Sciatic nerve (tissue), 2 donors: ENCODE measurements at regions not wholly inside any gene's neighbourhood (a gene's known extent, or its start where the extent isn't known, plus 50 kb on each side); places are given as distances from the start of the nearest gene placed in this dataset.
A peak's percentile ranks its signal among the peaks of the same experiment; 100 is the strongest.

Experiments
- ATAC-seq: fragments of 200-7000 bp; cut with Tn5 transposase; one replicate; pipeline ENCODE4 v1.9.1; 2020; ENCODE audit warnings: mild to moderate bottlenecking, moderate library complexity
- DNase-seq: peaks from one replicate; pipeline ENCODE4 v3.0.0-alpha.2; 2020; ENCODE audit warnings: low spot score
- intact Hi-C: fragments of 100-400 bp; cut with DNase I; formaldehyde crosslinking; loops from one replicate; pipeline ENCODE4 v1.14.2; 2022
- donor health status: DM: no; HTN: no; CAD: no.
- donor health status: DM: no; HTN: no; CAD: no.

- ATAC-seq (no peak), DNase-seq (no peak)
- intact Hi-C loops, result no loop called here
Observed at GRCh38 chr21:38982096-38982495, 176.4 kb downstream of the ETS2 start.

- DNase-seq (no peak), ATAC-seq (no peak)
- intact Hi-C loops, result no loop called here
Observed at GRCh38 chr21:38980416-38981313, 174.9 kb downstream of the ETS2 start.

DNA sequence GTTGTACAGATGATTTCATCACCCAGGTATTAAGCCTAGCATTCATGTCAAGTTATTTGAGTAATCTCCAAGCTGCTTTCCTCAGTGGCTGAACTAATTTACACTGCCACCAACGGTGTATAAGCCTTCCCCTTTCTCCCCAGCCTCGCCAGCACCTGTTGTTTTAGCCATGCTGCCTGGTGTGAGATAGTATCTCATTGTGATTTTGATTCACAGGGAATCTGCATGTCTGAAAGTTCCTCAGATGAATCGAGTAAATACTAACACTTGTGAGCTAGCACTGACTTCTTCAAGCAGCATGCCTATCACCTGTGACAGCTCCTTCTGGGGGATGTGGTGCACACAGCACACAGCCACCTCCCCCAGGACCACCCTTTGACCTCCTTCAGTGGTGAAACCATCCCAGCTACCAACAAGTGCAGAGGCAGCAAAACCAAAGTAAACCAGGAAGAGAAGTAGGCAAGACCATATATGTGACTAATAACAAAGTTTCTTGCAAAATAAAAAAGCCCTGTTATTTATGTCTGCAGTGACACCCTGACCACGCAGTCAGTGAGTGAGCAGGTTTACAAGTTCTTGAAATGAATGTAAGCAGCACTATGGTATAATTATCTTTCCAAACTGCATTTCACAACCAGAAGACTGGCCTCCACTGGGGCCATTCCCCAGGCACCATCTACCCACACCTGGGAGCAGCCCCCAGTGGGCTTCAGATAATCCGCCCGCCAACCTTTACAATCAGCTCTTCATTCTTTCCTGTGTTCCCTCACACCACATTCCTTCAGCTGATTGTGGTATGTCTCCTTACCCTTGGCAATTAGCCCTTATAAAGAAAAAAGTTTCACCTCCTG lies 173.8 kb downstream of the ETS2 start:
- intact Hi-C loops, result no loop called here
- no peak for DNase-seq
- peak; percentile 21 for ATAC-seq

DNA sequence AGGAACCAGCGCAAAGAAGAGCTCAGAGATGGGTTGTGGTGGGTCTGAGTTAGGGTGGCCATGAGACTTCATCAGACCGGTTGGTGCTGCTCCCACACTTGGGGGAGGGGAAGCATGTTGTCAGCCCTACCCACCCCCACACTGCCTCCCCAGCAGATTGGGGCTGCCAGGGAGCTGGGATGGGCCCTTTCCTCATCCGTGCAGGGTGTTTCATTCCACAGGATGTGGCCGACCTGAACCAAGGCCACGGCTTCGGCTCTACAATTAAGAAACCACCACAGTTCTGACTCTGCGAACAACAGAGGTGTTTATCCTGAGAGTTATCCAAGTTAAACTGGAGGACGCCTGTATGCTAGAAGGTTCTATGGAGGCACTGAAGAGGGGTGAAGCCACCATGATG lies 171.2 kb downstream of the ETS2 start:
- intact Hi-C loops, result no loop called here
- no peak for DNase-seq
- no peak for ATAC-seq

- no peak for DNase-seq
- intact Hi-C loops, result no loop called here
- no peak for ATAC-seq
Observed at GRCh38 chr21:38973552-38973951, 167.8 kb downstream of the ETS2 start.

GRCh38 chr21:38972078-38972477 lies 166.3 kb downstream of the ETS2 start:
- ATAC-seq (no peak), DNase-seq (no peak)
- intact Hi-C loops, result no loop called here

DNA sequence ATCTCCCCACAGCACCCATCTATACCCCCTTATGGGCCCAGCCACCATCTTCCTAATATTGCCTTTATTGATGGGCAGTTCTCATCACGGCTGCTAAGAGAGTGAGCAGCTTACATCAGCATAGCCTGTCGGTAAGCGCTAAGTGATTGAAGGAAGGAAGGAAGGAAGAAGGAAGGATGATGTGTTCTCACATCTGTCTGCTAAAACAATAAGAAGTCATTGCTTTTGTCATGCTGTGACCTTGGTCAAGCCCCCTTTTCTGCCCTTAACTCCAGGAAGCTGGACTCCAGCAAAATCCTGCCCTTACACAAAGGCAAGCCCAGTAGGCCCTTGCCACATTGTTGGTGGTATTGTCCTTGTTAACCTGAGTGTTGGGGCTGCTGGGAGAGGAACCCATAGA lies 165.0 kb downstream of the ETS2 start:
- no peak for ATAC-seq
- DNase-seq, result no peak
- intact Hi-C loops, result no loop called here

DNA sequence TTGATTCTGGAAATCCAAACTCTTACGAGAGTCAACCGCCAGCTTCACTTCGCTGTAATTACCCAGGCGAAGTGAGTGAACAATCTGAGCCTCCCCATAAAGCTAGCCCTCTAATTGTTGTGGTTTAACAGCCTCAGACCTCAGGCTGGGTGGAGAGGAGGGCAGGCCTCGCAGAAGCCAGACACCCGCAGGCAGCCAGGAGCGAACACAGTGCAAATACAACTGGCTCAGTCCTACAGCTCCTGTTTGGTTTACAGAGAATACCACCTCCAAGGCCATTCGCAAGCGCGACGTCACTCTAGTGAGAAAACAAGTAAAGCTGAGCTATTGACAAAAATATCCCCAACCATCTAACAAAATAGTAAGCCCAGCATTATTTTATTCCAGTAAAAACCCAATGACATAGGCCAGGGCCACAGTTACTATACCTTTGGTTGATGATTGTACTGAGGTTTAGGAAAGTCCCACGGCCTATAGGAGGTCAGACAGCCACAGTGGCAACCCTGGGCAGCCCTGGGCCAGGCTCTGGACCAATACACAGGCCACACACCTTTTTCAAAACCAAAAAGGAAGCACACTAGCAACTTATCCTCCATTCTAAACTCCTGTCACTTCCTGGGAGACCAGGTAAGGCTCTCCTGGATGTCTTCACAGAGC lies 163.3 kb downstream of the ETS2 start:
- ATAC-seq (no peak), DNase-seq (no peak)
- intact Hi-C loops, result no loop called here

DNA sequence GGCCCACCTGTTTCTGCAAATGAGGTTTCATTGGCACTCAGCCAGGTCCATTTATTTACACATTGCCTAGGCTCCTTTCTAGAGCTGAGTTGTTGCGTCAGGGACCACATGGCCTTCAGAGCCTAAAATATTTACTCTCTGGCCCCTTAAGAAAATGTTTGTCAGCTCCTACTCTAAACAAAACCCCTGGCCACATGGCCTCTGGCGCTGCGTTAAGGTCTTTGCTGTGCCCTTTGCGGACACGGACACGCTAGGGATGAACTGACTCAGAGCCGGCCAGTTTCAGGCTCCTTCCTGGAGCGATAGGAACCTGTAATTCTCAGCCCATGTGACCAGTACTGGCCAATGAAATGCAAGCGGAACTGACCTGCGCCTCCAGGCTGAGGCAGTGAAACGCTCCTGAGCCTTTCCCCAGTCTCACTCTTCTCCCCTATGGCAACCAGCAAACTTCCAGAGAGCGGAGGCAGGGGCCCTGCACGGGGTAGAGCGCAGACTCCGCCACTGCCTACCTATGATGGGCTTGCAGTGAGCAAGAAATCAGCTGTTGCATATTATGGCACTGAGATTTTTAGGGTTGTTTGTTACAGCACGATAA lies 160.3 kb downstream of the ETS2 start:
- intact Hi-C loops, result no loop called here
- ATAC-seq (peak; percentile 52), DNase-seq (no peak)

DNA sequence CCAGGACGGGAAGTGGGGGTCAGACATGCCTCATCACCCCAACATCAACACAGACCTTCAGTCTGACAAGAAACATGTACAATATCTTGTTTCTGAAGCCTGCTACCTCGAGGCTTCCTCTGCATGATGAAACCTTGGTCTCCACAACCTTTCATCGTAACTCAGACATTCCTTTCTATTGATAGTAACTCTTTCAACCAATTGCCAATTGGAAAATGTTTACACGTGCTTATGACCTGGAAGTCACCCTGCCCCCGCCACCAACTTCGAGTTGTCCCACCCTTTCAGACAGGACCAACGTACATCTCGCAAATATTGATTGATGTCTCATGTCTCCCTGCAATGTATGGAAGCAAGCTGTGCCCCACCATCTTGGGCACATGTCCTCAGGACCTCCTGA lies 159.5 kb downstream of the ETS2 start:
- DNase-seq, result no peak
- no peak for ATAC-seq
- intact Hi-C loops, result no loop called here

DNA sequence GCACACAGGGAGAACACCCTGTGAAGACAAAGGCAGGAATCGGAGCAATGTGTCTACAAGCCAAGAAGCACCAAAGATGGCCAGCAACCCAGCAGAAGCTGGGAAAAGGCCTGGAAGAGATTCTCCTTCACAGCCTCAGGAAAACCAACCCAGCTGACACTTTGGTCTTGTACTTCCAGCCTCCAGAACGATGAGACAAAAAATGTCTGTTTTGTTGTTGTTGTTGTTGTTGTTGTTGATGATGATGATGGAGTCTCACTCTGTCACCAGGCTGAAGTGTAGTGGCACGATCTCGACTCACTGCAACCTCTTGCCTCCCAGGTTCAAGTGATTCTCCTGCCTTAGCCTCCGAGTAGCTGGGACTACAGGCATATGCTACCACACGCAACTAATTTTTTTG lies 157.3 kb downstream of the ETS2 start:
- ATAC-seq, result no peak
- intact Hi-C loops, result no loop called here
- no peak for DNase-seq

DNA sequence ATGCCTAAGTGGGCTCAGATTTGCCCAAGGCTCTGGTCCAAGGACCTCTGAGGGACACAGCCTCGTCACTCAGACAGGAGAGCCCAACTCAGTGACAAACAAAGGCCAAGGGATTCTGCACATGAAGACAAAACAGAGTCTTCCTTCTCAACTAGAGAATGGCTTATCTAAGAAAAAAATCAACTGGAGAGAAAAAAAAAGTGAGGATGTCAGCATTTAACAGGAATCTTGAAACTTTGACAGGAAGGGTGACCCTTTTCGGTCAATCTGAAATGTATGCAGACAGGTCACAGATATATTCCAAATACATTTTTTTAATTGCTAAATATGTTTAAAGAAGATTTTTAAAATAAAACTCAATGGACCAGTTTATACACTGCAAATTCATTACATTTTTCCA lies 154.5 kb downstream of the ETS2 start:
- no peak for ATAC-seq
- no peak for DNase-seq
- intact Hi-C loops, result no loop called here

DNA sequence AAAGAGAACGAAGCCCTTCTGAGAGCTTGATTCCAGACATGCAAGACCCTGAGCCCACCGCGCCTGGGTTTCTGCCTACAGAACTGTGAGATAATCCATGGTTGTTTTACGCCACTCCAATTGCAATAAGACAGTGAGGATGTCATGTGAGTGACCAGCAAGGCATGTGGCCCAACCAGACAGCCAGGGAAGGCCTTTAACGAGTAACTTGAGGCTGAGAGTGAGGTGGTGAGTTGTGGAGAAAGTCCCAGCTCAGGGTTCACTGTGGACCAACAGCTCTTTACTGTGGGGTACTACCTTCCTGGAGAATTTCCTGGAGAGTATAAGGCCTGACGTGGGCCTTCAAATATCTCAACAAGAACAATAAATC lies 153.9 kb downstream of the ETS2 start:
- intact Hi-C loops, result no loop called here
- peak; percentile 12 for ATAC-seq
- DNase-seq, result no peak

DNA sequence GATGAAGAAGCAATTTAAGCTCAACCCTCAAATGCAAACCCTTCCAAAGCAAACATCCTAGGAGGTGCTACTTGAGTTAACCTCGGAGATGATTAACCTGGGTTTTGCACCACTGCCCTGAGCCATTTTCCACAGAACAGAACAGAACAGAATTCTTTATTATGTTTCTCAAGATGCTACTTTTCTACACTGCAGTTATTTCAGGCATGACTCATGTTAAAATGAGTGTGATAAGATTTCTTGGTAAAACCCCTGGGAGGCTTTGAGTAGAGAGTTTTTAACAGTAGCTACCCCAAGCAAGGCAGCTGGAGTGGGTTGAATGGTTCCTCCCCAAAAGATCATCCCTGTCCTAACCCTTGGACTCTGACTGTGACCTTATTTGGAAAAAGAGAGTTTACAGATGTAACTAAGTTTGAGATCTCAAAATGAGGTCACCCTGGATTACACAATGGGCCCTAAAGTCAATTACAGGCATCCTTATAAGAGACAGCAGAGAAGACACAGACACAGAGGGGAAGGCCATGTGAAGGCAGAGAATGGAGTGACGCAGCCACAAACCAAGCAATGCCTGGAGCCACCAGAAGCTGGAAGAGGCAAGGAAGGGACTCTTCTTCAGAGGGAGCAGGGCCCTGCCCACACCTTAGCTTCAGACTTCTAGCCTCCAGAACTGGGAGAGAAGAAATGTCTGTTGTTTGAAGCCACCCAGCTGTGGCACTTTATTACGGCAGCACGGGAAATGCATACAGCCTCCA lies 153.4 kb downstream of the ETS2 start:
- ATAC-seq (peak; percentile 96), DNase-seq (no peak)
- intact Hi-C loops, result no loop called here

GRCh38 chr21:38958323-38958705 lies 152.6 kb downstream of the ETS2 start:
- DNase-seq, result no peak
- intact Hi-C loops, result no loop called here
- no peak for ATAC-seq

DNA sequence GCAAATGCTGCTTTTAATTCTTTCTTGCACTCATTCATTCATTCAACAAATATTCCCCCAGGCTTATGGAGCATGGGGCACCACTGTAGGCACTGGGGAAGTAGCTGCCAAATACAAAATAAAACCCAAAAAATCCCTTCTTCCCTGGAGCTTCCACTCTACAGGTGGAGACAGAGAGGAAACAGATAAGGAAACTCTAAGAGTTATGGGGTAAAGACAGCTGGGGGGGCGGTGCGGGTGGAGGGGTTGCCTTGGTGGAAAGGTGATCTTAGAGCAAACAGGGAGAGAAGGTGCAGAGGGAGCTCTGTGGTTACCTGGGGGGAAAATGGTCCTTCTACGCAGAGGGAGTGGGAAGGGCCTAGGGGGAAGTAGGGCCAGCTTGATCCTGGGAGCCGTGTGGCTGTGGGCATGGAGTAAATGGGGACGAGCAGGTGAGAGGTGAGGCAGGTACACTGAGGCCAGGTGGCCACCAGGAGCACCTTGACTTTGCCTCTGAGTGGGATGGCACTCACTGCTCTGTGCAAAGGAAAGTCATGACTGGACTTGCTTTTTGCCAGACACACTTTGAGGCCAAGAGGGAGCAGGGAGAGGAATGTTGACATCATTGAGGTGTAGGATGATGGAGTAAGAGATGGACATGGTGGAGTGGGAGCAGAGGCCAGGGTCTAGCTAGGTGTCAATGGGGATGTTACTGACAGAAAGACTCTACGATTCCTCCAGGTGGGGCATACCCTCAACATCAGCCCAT lies 152.0 kb downstream of the ETS2 start:
- intact Hi-C loops, result no loop called here
- no peak for ATAC-seq
- DNase-seq, result no peak

DNA sequence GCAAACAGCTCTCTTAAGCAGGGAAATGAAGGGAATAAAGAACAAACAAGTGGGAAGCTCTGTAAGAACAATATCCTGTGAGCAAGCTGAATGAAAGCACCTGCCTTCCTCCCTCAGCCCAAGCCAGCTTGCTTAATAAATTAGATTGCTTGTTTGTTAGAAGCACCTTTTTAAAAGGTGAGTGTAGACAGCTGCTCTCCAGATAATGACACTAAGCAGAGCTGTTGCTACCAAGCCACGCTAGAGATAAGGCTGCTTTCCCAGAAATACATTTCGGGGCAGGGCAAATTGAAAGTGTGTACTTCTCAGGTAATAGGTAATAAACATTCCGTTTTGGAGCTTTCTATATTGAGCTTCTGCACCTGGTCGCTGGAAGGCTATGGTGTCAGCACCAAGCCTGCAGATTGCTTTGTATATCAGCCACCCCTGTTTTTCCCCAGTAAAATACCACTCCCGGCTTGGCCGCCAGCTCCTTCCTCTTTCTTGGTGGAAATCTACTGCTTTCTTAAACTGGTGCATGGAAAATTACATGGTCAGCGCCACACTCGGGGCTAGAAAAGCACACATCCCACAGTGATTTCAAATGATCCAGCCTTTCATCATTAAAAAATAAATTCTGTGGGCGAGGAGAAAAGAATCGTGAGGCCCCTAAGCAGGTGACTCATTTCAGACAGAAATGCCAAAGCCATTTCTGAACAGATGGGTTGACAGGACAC lies 151.3 kb downstream of the ETS2 start:
- intact Hi-C loops, result no loop called here
- ATAC-seq (no peak), DNase-seq (no peak)

DNA sequence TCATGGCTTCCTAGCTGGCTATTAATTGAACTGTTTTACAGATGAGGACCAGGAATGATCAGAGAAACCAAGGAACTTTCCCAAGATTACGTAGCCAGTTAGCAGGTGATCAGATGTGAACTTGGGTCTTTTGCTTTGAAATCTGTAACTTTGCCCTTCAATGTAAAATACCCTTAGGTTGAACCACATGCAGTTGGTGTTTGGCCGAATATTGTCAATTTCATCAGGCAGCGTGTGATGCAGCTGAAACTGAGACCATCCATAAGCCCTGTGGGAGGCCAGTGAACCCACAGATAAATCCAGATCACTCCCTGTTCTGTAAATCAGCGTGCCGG lies 150.8 kb downstream of the ETS2 start:
- intact Hi-C loops, result no loop called here
- DNase-seq, result no peak
- no peak for ATAC-seq
